ENCODE measurements at regions not wholly inside any gene's neighbourhood (a gene's known extent, or its start where the extent isn't known, plus 50 kb on each side); places are given as distances from the start of the nearest gene placed in this dataset.

DNA sequence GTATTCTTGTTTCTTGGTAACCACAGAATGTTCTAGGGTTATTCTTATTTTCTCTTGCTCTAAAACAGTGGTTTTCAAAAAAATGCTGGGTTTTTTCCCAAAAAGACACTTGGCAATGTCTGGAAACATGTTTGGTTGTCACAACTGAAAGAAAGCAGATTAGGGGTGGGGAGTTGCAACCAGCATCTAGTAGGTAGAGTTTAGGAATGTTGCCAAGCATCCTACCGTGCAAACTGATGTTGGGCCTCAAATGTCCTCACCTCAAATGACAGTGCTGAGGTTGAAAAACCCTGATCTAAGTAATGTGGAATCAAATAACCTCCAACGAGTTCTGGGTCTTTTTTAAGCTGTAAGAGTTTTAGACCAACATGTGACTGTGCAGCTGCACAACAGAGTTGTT, 270.5 kb upstream of the STT3B start:
- TF ChIP-seq FOSL2 (IDR thresholded peaks at IDR 0.05) (no peak), FOSL2 (CRISPR knock-in tag; IDR thresholded peaks at IDR 0.05) (no peak), POLR2A (IDR thresholded peaks at IDR 0.05; ENCODE audit: low read length) (no peak), BCL3 (IDR thresholded peaks at IDR 0.05) (no peak), HMGXB4 (CRISPR knock-in tag; IDR thresholded peaks at IDR 0.05; ENCODE audit: borderline replicate concordance) (no peak), EP300 (IDR thresholded peaks at IDR 0.05) (no peak), NFE2L2 (conservative IDR thresholded peaks at IDR 0.05; ENCODE audit: low read length) (no peak), MAFK (IDR thresholded peaks at IDR 0.05; ENCODE audit: partially characterized antibody) (no peak), CEBPB (IDR thresholded peaks at IDR 0.05) (no peak)
- TF ChIP-seq, protein P1, sequence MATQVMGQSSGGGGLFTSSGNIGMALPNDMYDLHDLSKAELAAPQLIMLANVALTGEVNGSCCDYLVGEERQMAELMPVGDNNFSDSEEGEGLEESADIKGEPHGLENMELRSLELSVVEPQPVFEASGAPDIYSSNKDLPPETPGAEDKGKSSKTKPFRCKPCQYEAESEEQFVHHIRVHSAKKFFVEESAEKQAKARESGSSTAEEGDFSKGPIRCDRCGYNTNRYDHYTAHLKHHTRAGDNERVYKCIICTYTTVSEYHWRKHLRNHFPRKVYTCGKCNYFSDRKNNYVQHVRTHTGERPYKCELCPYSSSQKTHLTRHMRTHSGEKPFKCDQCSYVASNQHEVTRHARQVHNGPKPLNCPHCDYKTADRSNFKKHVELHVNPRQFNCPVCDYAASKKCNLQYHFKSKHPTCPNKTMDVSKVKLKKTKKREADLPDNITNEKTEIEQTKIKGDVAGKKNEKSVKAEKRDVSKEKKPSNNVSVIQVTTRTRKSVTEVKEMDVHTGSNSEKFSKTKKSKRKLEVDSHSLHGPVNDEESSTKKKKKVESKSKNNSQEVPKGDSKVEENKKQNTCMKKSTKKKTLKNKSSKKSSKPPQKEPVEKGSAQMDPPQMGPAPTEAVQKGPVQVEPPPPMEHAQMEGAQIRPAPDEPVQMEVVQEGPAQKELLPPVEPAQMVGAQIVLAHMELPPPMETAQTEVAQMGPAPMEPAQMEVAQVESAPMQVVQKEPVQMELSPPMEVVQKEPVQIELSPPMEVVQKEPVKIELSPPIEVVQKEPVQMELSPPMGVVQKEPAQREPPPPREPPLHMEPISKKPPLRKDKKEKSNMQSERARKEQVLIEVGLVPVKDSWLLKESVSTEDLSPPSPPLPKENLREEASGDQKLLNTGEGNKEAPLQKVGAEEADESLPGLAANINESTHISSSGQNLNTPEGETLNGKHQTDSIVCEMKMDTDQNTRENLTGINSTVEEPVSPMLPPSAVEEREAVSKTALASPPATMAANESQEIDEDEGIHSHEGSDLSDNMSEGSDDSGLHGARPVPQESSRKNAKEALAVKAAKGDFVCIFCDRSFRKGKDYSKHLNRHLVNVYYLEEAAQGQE (IDR thresholded peaks at IDR 0.05) = no peak
- TF ChIP-seq, protein P2, sequence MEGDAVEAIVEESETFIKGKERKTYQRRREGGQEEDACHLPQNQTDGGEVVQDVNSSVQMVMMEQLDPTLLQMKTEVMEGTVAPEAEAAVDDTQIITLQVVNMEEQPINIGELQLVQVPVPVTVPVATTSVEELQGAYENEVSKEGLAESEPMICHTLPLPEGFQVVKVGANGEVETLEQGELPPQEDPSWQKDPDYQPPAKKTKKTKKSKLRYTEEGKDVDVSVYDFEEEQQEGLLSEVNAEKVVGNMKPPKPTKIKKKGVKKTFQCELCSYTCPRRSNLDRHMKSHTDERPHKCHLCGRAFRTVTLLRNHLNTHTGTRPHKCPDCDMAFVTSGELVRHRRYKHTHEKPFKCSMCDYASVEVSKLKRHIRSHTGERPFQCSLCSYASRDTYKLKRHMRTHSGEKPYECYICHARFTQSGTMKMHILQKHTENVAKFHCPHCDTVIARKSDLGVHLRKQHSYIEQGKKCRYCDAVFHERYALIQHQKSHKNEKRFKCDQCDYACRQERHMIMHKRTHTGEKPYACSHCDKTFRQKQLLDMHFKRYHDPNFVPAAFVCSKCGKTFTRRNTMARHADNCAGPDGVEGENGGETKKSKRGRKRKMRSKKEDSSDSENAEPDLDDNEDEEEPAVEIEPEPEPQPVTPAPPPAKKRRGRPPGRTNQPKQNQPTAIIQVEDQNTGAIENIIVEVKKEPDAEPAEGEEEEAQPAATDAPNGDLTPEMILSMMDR (IDR thresholded peaks at IDR 0.05) = no peak
- TF ChIP-seq, protein P3, sequence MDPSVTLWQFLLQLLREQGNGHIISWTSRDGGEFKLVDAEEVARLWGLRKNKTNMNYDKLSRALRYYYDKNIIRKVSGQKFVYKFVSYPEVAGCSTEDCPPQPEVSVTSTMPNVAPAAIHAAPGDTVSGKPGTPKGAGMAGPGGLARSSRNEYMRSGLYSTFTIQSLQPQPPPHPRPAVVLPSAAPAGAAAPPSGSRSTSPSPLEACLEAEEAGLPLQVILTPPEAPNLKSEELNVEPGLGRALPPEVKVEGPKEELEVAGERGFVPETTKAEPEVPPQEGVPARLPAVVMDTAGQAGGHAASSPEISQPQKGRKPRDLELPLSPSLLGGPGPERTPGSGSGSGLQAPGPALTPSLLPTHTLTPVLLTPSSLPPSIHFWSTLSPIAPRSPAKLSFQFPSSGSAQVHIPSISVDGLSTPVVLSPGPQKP (IDR thresholded peaks at IDR 0.05; ENCODE audit: low read depth, low read length) = no peak

Measured in A549 (cell line).